ENCODE measurements at regions not wholly inside any gene's neighbourhood (a gene's known extent, or its start where the extent isn't known, plus 50 kb on each side); places are given as distances from the start of the nearest gene placed in this dataset.

GRCh38 chr15:98418122-98418521 is 230.2 kb upstream of the IGF1R start:
- TF ChIP-seq POLR2AphosphoS5 (IDR thresholded peaks at IDR 0.05) = no peak
- TF ChIP-seq, protein P1, sequence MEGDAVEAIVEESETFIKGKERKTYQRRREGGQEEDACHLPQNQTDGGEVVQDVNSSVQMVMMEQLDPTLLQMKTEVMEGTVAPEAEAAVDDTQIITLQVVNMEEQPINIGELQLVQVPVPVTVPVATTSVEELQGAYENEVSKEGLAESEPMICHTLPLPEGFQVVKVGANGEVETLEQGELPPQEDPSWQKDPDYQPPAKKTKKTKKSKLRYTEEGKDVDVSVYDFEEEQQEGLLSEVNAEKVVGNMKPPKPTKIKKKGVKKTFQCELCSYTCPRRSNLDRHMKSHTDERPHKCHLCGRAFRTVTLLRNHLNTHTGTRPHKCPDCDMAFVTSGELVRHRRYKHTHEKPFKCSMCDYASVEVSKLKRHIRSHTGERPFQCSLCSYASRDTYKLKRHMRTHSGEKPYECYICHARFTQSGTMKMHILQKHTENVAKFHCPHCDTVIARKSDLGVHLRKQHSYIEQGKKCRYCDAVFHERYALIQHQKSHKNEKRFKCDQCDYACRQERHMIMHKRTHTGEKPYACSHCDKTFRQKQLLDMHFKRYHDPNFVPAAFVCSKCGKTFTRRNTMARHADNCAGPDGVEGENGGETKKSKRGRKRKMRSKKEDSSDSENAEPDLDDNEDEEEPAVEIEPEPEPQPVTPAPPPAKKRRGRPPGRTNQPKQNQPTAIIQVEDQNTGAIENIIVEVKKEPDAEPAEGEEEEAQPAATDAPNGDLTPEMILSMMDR (IDR thresholded peaks at IDR 0.05) = no peak

Measured in suprapubic skin (tissue), 3 donors.